SK-MEL-5 (cell line): ENCODE measurements at regions not wholly inside any gene's neighbourhood (a gene's known extent, or its start where the extent isn't known, plus 50 kb on each side); places are given as distances from the start of the nearest gene placed in this dataset.
A peak's percentile ranks its signal among the peaks of the same experiment; 100 is the strongest.

Source experiments
- DNase-seq: peaks from one replicate; pipeline ENCODE4 v3.0.0-alpha.2; 2016; ENCODE audit warnings: low read depth, low spot score
- in situ Hi-C: cut with HindIII; loops from 2 replicates; pipeline ENCODE4 v1.10.0; 2016; ENCODE audit warnings: low sequenced_read_pairs, high pct_unique_total_duplicates, low pct_unique_long_range_greater_than_20kb

DNA sequence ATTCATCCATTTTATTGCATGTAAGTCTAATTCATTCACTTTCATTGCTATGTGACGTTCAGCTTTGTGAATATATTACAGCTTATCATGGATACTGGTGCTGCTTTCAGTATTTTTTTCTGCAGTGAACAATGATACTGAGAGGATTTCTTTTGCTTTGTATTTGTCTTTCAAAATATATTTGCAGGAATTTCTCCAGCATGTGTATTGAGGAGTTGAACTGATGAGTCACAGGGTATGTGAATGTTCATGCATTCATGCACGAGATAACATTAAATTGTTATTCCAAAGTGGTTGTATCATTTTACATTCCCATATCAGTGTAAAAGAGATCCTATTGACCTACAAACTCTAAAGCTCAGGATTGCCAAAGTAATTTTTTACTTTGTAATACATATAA, 283.8 kb upstream of the ARSJ start:
- in situ Hi-C loops, result no loop called here
- no peak for DNase-seq

DNA sequence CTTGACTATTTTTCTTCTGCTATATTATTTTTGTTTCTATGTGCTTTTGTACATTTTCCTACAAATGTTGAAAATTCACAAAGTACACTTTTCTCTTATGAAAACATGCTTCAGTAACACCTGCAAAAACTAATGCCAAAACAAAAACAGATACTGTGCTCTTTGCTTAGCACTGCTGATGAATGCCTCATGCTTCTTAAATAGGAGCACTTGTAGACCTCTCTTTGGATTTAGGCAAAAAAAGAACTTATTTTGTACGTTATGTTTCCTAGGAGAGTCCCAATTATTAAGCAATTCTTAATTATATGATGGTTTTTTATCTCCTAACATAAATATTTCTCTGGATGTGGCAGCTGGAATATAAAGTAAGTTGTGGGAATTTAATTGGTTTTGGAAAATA, 285.0 kb upstream of the ARSJ start:
- in situ Hi-C loops, result no loop called here
- no peak for DNase-seq

- peak; percentile 26 for DNase-seq
- in situ Hi-C loops, result no loop called here
These were observed 285.4 kb upstream of the ARSJ start for GRCh38 chr4:114264877-114265291.

DNA sequence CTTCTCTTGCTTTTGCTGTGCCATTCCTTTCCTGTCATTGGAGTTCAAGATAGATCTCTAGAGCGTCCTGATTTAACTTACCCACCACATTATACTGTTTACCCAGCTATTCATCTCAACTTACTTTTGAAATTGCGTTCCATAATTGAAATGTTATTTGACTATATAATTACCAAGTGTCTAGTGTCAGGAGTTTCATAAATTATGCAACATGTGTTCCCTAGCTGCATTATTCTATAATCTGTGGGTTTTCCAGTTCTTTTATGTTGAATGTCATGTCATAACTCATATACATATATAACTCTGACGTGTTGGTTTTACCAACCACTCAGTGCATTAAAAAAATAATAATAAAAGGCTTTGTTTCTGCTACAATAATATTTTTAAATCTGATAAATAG, 285.9 kb upstream of the ARSJ start:
- in situ Hi-C loops, result no loop called here
- DNase-seq, result no peak

DNA sequence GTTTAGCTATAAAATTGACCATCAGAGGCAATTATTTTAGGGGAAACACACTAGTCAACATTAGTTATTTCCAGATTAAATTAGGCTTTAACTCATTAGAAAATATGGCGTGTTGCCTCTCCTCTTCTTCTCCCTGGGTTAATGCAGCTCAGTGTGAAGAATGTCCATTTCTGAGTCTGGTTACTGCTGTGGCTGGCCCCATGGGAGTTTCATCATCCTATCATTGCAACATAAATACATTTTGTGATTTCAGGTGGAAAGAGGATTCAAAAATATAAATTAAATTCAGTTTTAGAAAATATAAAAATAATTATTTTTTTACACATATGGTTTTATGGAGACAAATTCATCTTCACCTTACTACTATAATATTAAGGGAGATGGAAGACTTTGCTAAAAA, 288.5 kb upstream of the ARSJ start:
- DNase-seq, result no peak
- in situ Hi-C loops, result no loop called here

- no peak for DNase-seq
- in situ Hi-C loops, result no loop called here
These were observed 291.6 kb upstream of the ARSJ start for GRCh38 chr4:114271031-114271430.

DNA sequence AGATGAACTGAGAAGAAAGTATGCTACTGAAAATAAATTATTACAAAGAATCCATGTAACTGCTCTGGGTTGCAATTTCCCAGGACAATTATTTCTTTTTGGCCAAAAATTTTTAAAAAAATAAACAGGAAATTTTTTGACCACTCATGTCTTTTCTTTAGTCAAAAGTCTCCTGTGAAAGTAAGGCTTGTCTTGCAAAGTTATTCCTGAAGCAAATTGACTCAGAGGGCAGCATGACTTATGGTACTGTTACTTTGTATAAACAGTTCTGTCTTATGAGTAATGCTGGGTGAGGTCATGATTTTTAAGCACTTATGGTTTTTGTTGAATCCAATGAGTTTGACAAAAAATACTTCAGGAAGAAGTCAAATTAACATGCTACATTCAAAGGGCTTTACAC, 292.8 kb upstream of the ARSJ start:
- in situ Hi-C loops, result no loop called here
- peak; percentile 33 for DNase-seq

- no peak for DNase-seq
- in situ Hi-C loops, result no loop called here
These were observed 293.8 kb upstream of the ARSJ start for GRCh38 chr4:114273238-114273637.

DNA sequence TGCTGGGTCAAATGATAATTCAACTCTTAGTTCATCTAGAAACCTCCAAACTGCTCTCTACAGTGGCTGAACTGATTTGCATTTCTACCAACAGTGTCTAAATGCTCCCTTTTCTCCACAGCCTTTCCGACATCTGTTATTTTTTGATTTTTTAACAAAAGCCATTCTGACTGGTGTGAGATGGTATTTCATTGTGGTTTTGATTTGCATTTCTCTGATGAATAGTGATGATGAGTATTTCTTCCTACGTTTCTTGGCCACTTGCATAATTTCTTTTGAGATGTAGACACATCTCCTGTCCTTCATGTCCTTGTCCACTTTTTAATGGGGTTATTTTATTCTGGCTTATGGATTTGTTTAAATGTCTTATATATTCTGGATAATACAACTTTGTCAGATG, 298.2 kb upstream of the ARSJ start:
- in situ Hi-C loops, result no loop called here
- DNase-seq, result no peak

DNA sequence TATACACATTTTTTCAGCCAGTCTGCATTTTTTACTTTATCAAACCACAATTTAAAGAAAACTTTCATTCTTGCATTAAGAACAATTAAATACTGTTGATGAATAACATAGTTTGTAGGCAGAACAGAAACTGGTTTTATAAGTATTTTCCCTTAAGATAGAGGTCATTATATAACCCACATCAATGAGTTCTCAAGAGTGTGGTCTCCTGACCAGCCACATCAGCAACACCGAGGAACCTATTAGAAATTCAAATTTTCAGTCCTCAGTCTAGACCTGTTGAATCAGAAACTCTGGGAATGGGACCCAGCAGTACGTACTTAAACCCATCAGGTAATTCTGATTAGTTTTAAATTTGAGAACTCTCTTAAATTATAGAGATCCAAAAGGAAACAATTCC, 299.6 kb upstream of the ARSJ start:
- DNase-seq, result no peak
- in situ Hi-C loops, result no loop called here

GRCh38 chr4:114279711-114280110, 300.3 kb upstream of the ARSJ start:
- no peak for DNase-seq

DNA sequence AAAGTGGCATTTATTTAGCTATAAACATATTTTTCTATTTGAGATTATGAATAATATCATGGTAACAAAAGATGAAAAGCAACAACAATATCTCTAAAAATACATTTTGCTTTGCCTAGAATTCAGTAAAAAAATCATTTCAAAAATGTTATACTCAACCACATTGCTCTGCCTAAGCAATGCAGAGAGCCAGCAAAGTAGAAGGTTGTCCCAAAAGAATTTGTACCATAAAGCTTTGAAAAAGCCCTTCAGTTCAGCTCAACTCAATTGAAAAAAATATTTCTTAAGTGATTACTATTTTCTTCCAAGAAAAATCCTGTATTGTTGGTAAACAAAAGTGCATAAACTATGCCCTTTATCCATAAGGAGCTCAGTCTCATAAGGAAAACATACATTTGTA, 301.2 kb upstream of the ARSJ start:
- DNase-seq, result no peak
- in situ Hi-C loops, result no loop called here

More at GRCh38 chr4:114279711-114280110, 300.3 kb upstream of the ARSJ start:
- in situ Hi-C loops, result no loop called here

GRCh38 chr4:114281164-114281960, 301.9 kb upstream of the ARSJ start:
- in situ Hi-C loops, result no loop called here
- no peak for DNase-seq

DNA sequence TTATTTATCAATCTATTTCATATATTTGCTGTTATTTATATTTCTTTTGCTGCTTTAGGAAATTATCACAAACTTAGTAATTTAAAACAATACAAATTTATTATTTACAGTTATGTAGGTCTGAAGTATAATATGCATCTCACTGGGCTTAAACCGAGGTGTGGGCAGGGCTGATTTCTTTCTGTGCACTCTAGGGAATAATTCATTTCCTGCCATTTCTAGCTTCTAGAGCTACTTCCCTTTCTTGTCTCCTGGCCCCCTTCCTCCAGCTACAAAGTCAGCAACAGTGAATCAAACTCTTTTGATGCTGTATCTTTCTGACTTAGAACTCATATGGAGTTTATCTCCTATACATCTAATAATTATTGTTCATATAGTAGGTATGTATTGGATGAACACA, 303.5 kb upstream of the ARSJ start:
- no peak for DNase-seq
- in situ Hi-C loops, result no loop called here

GRCh38 chr4:114284629-114285028, 305.2 kb upstream of the ARSJ start:
- no peak for DNase-seq
- in situ Hi-C loops, result no loop called here

DNA sequence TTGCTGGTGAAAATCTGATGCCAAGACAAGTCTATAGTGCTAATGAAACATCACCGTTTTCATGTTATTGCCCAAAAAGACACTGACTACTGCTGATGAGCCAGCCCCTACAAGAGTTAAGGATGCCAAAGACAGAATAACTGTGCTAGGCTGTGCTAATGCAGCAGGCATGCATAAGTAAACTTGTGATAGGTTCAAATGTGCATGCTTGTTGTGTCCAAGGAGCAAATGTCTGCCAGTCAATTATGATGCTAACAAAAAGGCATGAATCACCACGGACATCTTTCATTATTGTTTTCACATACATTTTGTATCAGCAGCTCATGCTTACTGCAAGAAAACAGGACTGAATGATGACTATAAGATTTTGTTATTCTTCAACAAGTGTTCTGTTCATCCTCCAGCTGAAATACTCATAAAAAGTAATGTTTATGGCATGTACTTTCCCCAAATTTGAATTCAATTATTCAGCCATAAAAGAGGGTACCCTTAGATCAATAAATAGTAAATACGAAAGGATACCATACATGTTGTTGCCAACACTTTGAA, 306.9 kb upstream of the ARSJ start:
- no peak for DNase-seq
- in situ Hi-C loops, result no loop called here

- no peak for DNase-seq
- in situ Hi-C loops, result no loop called here
These were observed 307.7 kb upstream of the ARSJ start for GRCh38 chr4:114287079-114287696.

DNA sequence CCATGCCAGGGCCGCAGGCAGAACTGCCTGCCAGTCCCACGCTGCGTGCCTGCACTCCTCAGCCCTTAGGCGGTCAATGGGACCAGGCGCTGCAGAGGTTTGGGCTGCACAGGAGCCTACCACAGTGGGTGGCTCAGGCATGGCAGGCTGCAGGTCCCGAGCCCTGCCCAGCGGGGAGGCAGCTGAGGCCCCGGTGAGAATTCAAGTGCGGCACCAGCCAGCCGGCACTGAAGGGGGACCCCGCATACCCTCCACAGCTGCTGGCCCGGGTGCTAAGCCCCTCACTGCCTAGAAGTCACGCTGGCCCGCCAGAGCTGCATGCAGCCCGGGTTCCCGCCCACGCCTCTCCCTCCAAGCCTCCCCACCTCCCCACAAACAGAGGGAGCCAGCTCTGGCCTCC, 302.5 kb upstream of the UGT8 start:
- no peak for DNase-seq
- in situ Hi-C loops, result no loop called here

DNA sequence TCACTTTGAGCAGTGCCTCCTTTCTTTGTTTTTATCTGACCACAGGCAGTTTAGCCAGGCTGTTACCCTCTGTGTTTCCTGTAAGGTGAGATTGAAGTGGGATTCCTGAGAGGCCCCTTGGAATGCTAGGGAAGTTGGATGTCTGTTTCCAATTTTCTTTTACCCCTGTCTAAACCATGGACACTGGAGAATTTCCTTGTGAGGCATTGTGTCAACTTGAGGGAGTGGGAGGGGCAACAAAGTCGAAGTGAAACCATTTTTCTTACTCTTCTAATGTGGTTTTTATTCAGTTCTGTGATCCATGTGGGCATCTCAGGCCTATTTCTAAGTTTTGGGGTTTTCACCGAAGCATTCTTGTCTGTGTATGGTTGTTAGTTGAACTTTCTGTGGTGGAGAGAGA, 296.1 kb upstream of the UGT8 start:
- no peak for DNase-seq
- in situ Hi-C loops, result no loop called here
